WTC11 (cell line): ENCODE measurements at regions not wholly inside any gene's neighbourhood (a gene's known extent, or its start where the extent isn't known, plus 50 kb on each side); places are given as distances from the start of the nearest gene placed in this dataset.

ENCODE experiments used
- ATAC-seq: fragments of 200-7000 bp; cut with Tn5 transposase; 2 replicates; pipeline ENCODE4 v1.10.0; 2021; ENCODE audit warnings: mild to moderate bottlenecking, moderate library complexity
- CTCF ChIA-PET: fragments of 300-600 bp; sonication (Branson Sonifier 250); formaldehyde crosslinking; loops from one replicate; lab custom pipeline; 2021; ENCODE audit warnings: antibody characterized with exemption; lab: Charles Lee
- POLR2A ChIA-PET: fragments of 350-600 bp; sonication (Branson Sonifier 250); formaldehyde crosslinking; loops from one replicate; lab custom pipeline; 2021; ENCODE audit warnings: antibody characterized with exemption; lab: Charles Lee
- DNase-seq: peaks from one replicate; pipeline ENCODE4 v3.0.0; 2021; ENCODE audit warnings: low spot score
- H3K27ac Mint-ChIP-seq: 2 replicates; pipeline ENCODE4 v1.8.0; 2021; ENCODE audit warnings: mixed read lengths
- H3K27me3 Mint-ChIP-seq: 2 replicates; pipeline ENCODE4 v1.8.0; 2021; ENCODE audit warnings: low read depth, mild to moderate bottlenecking, moderate library complexity, mixed read lengths
- H3K36me3 Mint-ChIP-seq: 2 replicates; pipeline ENCODE4 v1.8.0; 2021; ENCODE audit warnings: mixed read lengths
- H3K4me1 Mint-ChIP-seq: 2 replicates; pipeline ENCODE4 v1.8.0; 2022; ENCODE audit warnings: mixed read lengths
- H3K4me3 Mint-ChIP-seq: 2 replicates; pipeline ENCODE4 v1.8.0; 2021; ENCODE audit warnings: mild to moderate bottlenecking, moderate library complexity, mixed read lengths
- H3K9me3 Mint-ChIP-seq: 2 replicates; pipeline ENCODE4 v1.8.0; 2021; ENCODE audit warnings: mixed read lengths
- CBFB ChIP-seq: sonication (generic); formaldehyde crosslinking; IDR thresholded peaks from 2 replicates; pipeline ENCODE4 v1.8.1; 2022; ENCODE audit warnings: mild to moderate bottlenecking, low read depth, missing genetic modification reagents
- CREB1 ChIP-seq: sonication (generic); formaldehyde crosslinking; IDR thresholded peaks from 2 replicates; pipeline ENCODE4 v1.8.0; 2023; ENCODE audit warnings: mild to moderate bottlenecking, missing genetic modification reagents
- ELF4 ChIP-seq: sonication (generic); formaldehyde crosslinking; IDR thresholded peaks from 2 replicates; pipeline ENCODE4 v1.8.1; 2022; ENCODE audit warnings: low read depth, mild to moderate bottlenecking, moderate library complexity, missing genetic modification reagents
- ESRRA ChIP-seq: sonication (generic); formaldehyde crosslinking; IDR thresholded peaks from 2 replicates; pipeline ENCODE4 v1.8.1; 2022; ENCODE audit warnings: mild to moderate bottlenecking, missing genetic modification reagents, borderline replicate concordance
- FOXK1 ChIP-seq: sonication (generic); formaldehyde crosslinking; IDR thresholded peaks from 2 replicates; pipeline ENCODE4 v1.8.0; 2022; ENCODE audit warnings: mild to moderate bottlenecking, moderate library complexity, missing genetic modification reagents
- GABPB1 ChIP-seq: sonication (generic); formaldehyde crosslinking; IDR thresholded peaks from 2 replicates; pipeline ENCODE4 v1.8.1; 2023; ENCODE audit warnings: mild to moderate bottlenecking, missing genetic modification reagents
- IRF2 ChIP-seq: sonication (generic); formaldehyde crosslinking; IDR thresholded peaks from 2 replicates; pipeline ENCODE4 v1.8.0; 2022; ENCODE audit warnings: low read depth, missing genetic modification reagents, borderline replicate concordance
- KAT7 ChIP-seq: sonication (generic); formaldehyde crosslinking; IDR thresholded peaks from 2 replicates; pipeline ENCODE4 v1.8.1; 2023; ENCODE audit warnings: missing genetic modification reagents, mild to moderate bottlenecking, borderline replicate concordance
- RORB ChIP-seq: fragments of 250-450 bp; sonication (Bioruptor Pico); IDR thresholded peaks from 2 replicates; pipeline ENCODE4 v1.9.0; 2021; ENCODE audit warnings: mild to moderate bottlenecking
- SMAD4 ChIP-seq: sonication (generic); formaldehyde crosslinking; IDR thresholded peaks from 2 replicates; pipeline ENCODE4 v1.8.0; 2022; ENCODE audit warnings: mild to moderate bottlenecking, missing genetic modification reagents
- SOX15 ChIP-seq: fragments of 250-450 bp; sonication (Bioruptor Pico); IDR thresholded peaks from 2 replicates; pipeline ENCODE4 v1.9.0; 2021; ENCODE audit warnings: mild to moderate bottlenecking
- TCF7 ChIP-seq: sonication (generic); formaldehyde crosslinking; IDR thresholded peaks from 2 replicates; pipeline ENCODE4 v1.8.0; 2022; ENCODE audit warnings: mild to moderate bottlenecking, low read depth, missing genetic modification reagents, moderate library complexity
- TEAD4 ChIP-seq: sonication (generic); formaldehyde crosslinking; IDR thresholded peaks from 2 replicates; pipeline ENCODE4 v1.8.0; 2022; ENCODE audit warnings: mild to moderate bottlenecking, missing genetic modification reagents
- ZNF263 ChIP-seq: sonication (generic); formaldehyde crosslinking; IDR thresholded peaks from 2 replicates; pipeline ENCODE4 v1.8.1; 2022; ENCODE audit warnings: low read depth, mild to moderate bottlenecking, moderate library complexity, missing genetic modification reagents
- TF ChIP-seq, protein P1 (sequence below): fragments of 250-450 bp; sonication (Bioruptor Pico); IDR thresholded peaks from 2 replicates; pipeline ENCODE4 v1.9.0; 2021; ENCODE audit warnings: mild to moderate bottlenecking
- TF ChIP-seq, protein P2 (sequence below): sonication (generic); formaldehyde crosslinking; IDR thresholded peaks from 2 replicates; pipeline ENCODE4 v1.8.1; 2022; ENCODE audit warnings: missing genetic modification reagents, borderline replicate concordance
- TF ChIP-seq, protein P3 (sequence below): sonication (generic); formaldehyde crosslinking; IDR thresholded peaks from 2 replicates; pipeline ENCODE4 v1.8.1; 2023; ENCODE audit warnings: mild to moderate bottlenecking, moderate library complexity, missing genetic modification reagents
- TF ChIP-seq, protein P4 (sequence below): sonication (generic); formaldehyde crosslinking; IDR thresholded peaks from 2 replicates; pipeline ENCODE4 v1.8.1; 2023; ENCODE audit warnings: mild to moderate bottlenecking, missing genetic modification reagents, moderate library complexity
- TF ChIP-seq, protein P5 (sequence below): sonication (generic); formaldehyde crosslinking; IDR thresholded peaks from 2 replicates; pipeline ENCODE4 v1.8.0; 2022; ENCODE audit warnings: mild to moderate bottlenecking, missing genetic modification reagents
- TF ChIP-seq, protein P6 (sequence below): fragments of 200-600 bp; IDR thresholded peaks from 2 replicates; pipeline ENCODE4 v1.8.0; 2022; ENCODE audit warnings: antibody characterized with exemption
- TF ChIP-seq, protein P7 (sequence below): sonication (generic); formaldehyde crosslinking; IDR thresholded peaks from 2 replicates; pipeline ENCODE4 v1.8.1; 2022; ENCODE audit warnings: mild to moderate bottlenecking, missing genetic modification reagents, moderate library complexity, borderline replicate concordance
- TF ChIP-seq, protein P8 (sequence below): sonication (generic); formaldehyde crosslinking; conservative IDR thresholded peaks from 2 replicates; pipeline ENCODE4 v1.8.1; 2022; ENCODE audit warnings: mild to moderate bottlenecking, missing genetic modification reagents

DNA sequence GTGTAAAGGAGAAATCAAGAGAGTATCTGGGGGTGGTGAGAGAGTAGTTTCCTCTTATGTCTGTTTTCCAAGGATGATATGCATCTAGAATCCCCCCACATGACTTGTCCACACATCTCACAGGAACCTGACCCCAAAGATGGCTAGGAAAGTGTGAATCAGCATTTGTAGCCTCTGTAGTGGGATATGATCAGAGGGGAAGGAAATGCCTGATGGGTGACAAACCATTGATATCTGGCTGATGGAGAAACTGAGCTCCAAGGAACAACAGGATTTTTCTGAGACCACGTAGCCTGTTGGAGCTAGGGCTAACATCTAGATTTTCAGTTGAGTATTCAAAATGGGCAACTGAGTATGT is 369.4 kb downstream of the DDX10 start:
- Mint-ChIP-seq H3K27ac (no peak overlapping the region), H3K4me3 (no peak overlapping the region)
- TF ChIP-seq, protein P1, sequence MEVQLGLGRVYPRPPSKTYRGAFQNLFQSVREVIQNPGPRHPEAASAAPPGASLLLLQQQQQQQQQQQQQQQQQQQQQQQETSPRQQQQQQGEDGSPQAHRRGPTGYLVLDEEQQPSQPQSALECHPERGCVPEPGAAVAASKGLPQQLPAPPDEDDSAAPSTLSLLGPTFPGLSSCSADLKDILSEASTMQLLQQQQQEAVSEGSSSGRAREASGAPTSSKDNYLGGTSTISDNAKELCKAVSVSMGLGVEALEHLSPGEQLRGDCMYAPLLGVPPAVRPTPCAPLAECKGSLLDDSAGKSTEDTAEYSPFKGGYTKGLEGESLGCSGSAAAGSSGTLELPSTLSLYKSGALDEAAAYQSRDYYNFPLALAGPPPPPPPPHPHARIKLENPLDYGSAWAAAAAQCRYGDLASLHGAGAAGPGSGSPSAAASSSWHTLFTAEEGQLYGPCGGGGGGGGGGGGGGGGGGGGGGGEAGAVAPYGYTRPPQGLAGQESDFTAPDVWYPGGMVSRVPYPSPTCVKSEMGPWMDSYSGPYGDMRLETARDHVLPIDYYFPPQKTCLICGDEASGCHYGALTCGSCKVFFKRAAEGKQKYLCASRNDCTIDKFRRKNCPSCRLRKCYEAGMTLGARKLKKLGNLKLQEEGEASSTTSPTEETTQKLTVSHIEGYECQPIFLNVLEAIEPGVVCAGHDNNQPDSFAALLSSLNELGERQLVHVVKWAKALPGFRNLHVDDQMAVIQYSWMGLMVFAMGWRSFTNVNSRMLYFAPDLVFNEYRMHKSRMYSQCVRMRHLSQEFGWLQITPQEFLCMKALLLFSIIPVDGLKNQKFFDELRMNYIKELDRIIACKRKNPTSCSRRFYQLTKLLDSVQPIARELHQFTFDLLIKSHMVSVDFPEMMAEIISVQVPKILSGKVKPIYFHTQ (CRISPR knock-in tag): no peak
- TF ChIP-seq, protein P2, sequence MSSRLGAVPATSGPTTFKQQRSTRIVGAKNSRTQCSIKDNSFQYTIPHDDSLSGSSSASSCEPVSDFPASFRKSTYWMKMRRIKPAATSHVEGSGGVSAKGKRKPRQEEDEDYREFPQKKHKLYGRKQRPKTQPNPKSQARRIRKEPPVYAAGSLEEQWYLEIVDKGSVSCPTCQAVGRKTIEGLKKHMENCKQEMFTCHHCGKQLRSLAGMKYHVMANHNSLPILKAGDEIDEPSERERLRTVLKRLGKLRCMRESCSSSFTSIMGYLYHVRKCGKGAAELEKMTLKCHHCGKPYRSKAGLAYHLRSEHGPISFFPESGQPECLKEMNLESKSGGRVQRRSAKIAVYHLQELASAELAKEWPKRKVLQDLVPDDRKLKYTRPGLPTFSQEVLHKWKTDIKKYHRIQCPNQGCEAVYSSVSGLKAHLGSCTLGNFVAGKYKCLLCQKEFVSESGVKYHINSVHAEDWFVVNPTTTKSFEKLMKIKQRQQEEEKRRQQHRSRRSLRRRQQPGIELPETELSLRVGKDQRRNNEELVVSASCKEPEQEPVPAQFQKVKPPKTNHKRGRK (CRISPR knock-in tag): no peak
- TF ChIP-seq CREB1 (CRISPR knock-in tag) (no peak), RORB (CRISPR knock-in tag) (no peak), ESRRA (CRISPR knock-in tag) (no peak), SOX15 (CRISPR knock-in tag) (no peak), CBFB (CRISPR knock-in tag) (no peak), SMAD4 (CRISPR knock-in tag) (no peak), ZNF263 (no peak)
- TF ChIP-seq, protein P3, sequence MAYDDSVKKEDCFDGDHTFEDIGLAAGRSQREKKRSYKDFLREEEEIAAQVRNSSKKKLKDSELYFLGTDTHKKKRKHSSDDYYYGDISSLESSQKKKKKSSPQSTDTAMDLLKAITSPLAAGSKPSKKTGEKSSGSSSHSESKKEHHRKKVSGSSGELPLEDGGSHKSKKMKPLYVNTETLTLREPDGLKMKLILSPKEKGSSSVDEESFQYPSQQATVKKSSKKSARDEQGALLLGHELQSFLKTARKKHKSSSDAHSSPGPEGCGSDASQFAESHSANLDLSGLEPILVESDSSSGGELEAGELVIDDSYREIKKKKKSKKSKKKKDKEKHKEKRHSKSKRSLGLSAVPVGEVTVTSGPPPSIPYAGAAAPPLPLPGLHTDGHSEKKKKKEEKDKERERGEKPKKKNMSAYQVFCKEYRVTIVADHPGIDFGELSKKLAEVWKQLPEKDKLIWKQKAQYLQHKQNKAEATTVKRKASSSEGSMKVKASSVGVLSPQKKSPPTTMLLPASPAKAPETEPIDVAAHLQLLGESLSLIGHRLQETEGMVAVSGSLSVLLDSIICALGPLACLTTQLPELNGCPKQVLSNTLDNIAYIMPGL (CRISPR knock-in tag): no peak
- TF ChIP-seq, all 79 proteins: peak for 0
- ChIA-PET POLR2A (no interaction called here), CTCF (no interaction called here)
- Mint-ChIP-seq H3K9me3 (peaks cover 9% of the 10 kb centered on the region), H3K36me3 (no peaks in the 10 kb centered on the region), H3K4me1 (peaks cover 20% of the 10 kb centered on the region), H3K27me3 (no peaks in the 10 kb centered on the region)
- no peak for ATAC-seq
- DNase-seq: no peak

DNA sequence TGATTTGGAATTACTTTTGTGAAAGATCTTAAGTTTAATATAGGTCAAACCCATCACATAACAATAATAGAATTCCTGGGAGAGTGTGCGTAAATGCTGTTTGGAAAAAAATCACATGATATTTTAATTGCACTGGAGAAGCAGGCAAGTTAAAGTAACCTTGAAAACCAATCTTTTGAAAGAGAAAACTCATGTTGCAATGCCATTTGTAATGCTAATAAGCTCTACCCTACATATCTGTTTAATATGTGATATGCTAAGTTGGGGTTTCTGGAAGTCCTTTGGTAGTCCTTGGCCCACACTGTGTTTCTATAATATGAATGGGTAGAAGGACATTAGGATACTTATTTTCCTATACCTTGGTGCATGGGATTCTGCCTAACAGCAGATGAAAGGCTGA is 370.4 kb downstream of the DDX10 start:
- Mint-ChIP-seq H3K36me3 (no peaks in the 10 kb centered on the region), H3K4me3 (no peak overlapping the region), H3K27ac (no peak overlapping the region), H3K27me3 (no peaks in the 10 kb centered on the region), H3K9me3 (peaks cover 12% of the 10 kb centered on the region), H3K4me1 (peaks cover 20% of the 10 kb centered on the region)
- ChIA-PET POLR2A (no interaction called here), CTCF (no interaction called here)
- no peak for DNase-seq
- no peak for ATAC-seq
- TF ChIP-seq TCF7 (CRISPR knock-in tag): no peak
- TF ChIP-seq, protein P4, sequence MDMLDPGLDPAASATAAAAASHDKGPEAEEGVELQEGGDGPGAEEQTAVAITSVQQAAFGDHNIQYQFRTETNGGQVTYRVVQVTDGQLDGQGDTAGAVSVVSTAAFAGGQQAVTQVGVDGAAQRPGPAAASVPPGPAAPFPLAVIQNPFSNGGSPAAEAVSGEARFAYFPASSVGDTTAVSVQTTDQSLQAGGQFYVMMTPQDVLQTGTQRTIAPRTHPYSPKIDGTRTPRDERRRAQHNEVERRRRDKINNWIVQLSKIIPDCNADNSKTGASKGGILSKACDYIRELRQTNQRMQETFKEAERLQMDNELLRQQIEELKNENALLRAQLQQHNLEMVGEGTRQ: no peak
- TF ChIP-seq, protein P5, sequence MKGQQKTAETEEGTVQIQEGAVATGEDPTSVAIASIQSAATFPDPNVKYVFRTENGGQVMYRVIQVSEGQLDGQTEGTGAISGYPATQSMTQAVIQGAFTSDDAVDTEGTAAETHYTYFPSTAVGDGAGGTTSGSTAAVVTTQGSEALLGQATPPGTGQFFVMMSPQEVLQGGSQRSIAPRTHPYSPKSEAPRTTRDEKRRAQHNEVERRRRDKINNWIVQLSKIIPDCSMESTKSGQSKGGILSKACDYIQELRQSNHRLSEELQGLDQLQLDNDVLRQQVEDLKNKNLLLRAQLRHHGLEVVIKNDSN (CRISPR knock-in tag): no peak
- no peak for TF ChIP-seq KAT7 (CRISPR knock-in tag)
- TF ChIP-seq, protein P6, sequence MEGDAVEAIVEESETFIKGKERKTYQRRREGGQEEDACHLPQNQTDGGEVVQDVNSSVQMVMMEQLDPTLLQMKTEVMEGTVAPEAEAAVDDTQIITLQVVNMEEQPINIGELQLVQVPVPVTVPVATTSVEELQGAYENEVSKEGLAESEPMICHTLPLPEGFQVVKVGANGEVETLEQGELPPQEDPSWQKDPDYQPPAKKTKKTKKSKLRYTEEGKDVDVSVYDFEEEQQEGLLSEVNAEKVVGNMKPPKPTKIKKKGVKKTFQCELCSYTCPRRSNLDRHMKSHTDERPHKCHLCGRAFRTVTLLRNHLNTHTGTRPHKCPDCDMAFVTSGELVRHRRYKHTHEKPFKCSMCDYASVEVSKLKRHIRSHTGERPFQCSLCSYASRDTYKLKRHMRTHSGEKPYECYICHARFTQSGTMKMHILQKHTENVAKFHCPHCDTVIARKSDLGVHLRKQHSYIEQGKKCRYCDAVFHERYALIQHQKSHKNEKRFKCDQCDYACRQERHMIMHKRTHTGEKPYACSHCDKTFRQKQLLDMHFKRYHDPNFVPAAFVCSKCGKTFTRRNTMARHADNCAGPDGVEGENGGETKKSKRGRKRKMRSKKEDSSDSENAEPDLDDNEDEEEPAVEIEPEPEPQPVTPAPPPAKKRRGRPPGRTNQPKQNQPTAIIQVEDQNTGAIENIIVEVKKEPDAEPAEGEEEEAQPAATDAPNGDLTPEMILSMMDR: no peak
- TF ChIP-seq, protein P7, sequence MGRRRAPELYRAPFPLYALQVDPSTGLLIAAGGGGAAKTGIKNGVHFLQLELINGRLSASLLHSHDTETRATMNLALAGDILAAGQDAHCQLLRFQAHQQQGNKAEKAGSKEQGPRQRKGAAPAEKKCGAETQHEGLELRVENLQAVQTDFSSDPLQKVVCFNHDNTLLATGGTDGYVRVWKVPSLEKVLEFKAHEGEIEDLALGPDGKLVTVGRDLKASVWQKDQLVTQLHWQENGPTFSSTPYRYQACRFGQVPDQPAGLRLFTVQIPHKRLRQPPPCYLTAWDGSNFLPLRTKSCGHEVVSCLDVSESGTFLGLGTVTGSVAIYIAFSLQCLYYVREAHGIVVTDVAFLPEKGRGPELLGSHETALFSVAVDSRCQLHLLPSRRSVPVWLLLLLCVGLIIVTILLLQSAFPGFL (CRISPR knock-in tag): no peak
- TF ChIP-seq, protein P8, sequence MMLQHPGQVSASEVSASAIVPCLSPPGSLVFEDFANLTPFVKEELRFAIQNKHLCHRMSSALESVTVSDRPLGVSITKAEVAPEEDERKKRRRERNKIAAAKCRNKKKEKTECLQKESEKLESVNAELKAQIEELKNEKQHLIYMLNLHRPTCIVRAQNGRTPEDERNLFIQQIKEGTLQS (CRISPR knock-in tag): no peak
- TF ChIP-seq, protein P1 (CRISPR knock-in tag): no peak
- no peak for TF ChIP-seq GABPB1
- no peak for TF ChIP-seq ELF4 (CRISPR knock-in tag)
- TF ChIP-seq SMAD4 (CRISPR knock-in tag): no peak
- TF ChIP-seq TEAD4: no peak
- no peak for TF ChIP-seq IRF2 (CRISPR knock-in tag)
- TF ChIP-seq FOXK1 (CRISPR knock-in tag): no peak
